ENCODE measurements at regions not wholly inside any gene's neighbourhood (a gene's known extent, or its start where the extent isn't known, plus 50 kb on each side); places are given as distances from the start of the nearest gene placed in this dataset.

DNA sequence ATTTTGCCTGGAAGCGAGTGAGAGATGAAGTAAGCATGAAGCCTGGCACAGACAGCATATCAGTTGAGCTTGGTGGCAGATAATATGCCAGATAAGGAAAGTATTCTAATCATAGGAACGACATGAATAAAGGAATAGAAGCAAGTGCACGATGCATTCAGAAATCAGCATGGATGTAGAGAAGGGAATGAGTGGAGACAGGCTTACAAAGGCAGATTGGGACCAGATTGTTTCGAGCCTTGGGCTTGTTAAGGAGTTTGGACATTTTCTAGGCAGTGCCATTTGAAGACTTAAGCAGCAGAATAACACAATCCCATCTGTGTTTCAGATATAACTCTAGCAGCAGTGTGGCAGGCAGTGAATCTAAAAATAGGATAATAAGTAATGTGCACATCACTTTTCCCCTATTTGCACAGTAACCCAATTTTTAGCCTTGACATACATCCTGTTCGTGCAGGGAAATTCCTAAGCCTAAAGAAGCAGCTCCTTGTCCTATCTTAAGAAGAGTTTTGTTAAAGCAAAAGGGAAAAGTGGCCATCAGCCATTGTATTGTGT lies 450.2 kb downstream of the PLCL1 start:
- TF ChIP-seq FOXP2 (optimal IDR thresholded peaks at IDR 0.05; ENCODE audit: control extremely low read depth, extremely low read length, insufficient read depth) (no peak), EZH2 (IDR thresholded peaks at IDR 0.05) (no peak)
